Keratinocyte (primary cell): ENCODE measurements at regions not wholly inside any gene's neighbourhood (a gene's known extent, or its start where the extent isn't known, plus 50 kb on each side); places are given as distances from the start of the nearest gene placed in this dataset.
"Not testable (repeated sequence)": the region's sequence is repeated elsewhere in the genome, so short reads cannot be mapped to it uniquely, and the experiment has no call there.

Experiments used
- DNase-seq: peaks from one replicate; pipeline ENCODE4 v3.0.0-alpha.2; 2011; ENCODE audit warnings: low read depth, missing footprints, low spot score
- FAIRE-seq: peaks from 2 replicates; lab custom pipeline; 2011; peaks lifted over from hg19 to GRCh38; lab: Jason Lieb, UNC
- H2AFZ ChIP-seq: 2 replicates; pipeline ENCODE4 v1.6.0; 2012; ENCODE audit warnings: low read length, control low read depth, inconsistent platforms; ENCODE audit not compliant: control insufficient read depth
- H3K27ac ChIP-seq: 2 replicates; pipeline ENCODE4 v1.5.1; 2011; ENCODE audit warnings: low read length; ENCODE audit not compliant: control insufficient read depth, insufficient read depth
- H3K27me3 ChIP-seq: 3 replicates; pipeline ENCODE4 v1.6.0; 2011; ENCODE audit warnings: low read length; ENCODE audit not compliant: control insufficient read depth, insufficient read depth; ENCODE audit errors: extremely low read depth
- H3K36me3 ChIP-seq, 2 experiments: 2 replicates in 1 of 2; 3 replicates in 1 of 2; pipeline ENCODE4 v1.5.1; 2011; ENCODE audit warnings: low read length in 2 of 2, mild to moderate bottlenecking in 1 of 2; ENCODE audit not compliant: control insufficient read depth in 2 of 2, insufficient read depth in 2 of 2; ENCODE audit errors: extremely low read depth in 1 of 2
- H3K4me1 ChIP-seq: 3 replicates; pipeline ENCODE4 v1.5.1; 2011; ENCODE audit warnings: low read length; ENCODE audit not compliant: control insufficient read depth, insufficient read depth; ENCODE audit errors: extremely low read depth
- H3K4me2 ChIP-seq: 3 replicates; pipeline ENCODE4 v1.6.0; 2011; ENCODE audit warnings: low read depth, low read length; ENCODE audit not compliant: control insufficient read depth, insufficient read depth; ENCODE audit errors: extremely low read depth
- H3K4me3 ChIP-seq, 3 experiments: fragments of 200-600 bp in 1 of 3; sonication (generic) in 1 of 3; 2 replicates in 2 of 3; 3 replicates in 1 of 3; pipeline ENCODE4 v1.5.1; 2011 to 2016; ENCODE audit warnings: low read length in 3 of 3, mild to moderate bottlenecking in 3 of 3, control low read depth in 2 of 3, inconsistent platforms in 1 of 3, low read depth in 1 of 3, mixed read lengths in 1 of 3, mixed run types in 1 of 3, moderate library complexity in 1 of 3; ENCODE audit not compliant: control insufficient read depth in 2 of 3, insufficient read depth in 2 of 3; ENCODE audit errors: extremely low read depth in 1 of 3
- H3K79me2 ChIP-seq: 2 replicates; pipeline ENCODE4 v1.6.0; 2012; ENCODE audit warnings: low read length; ENCODE audit not compliant: control insufficient read depth, insufficient read depth
- H3K9ac ChIP-seq: 3 replicates; pipeline ENCODE4 v1.6.0; 2011; ENCODE audit warnings: low read length; ENCODE audit not compliant: control insufficient read depth, insufficient read depth; ENCODE audit errors: extremely low read depth
- H3K9me1 ChIP-seq: 3 replicates; pipeline ENCODE4 v1.6.0; 2011; ENCODE audit warnings: low read length; ENCODE audit not compliant: control insufficient read depth, insufficient read depth; ENCODE audit errors: extremely low read depth
- H3K9me3 ChIP-seq: 2 replicates; pipeline ENCODE4 v1.5.1; 2012; ENCODE audit warnings: low read depth, low read length; ENCODE audit not compliant: control insufficient read depth
- H4K20me1 ChIP-seq: 3 replicates; pipeline ENCODE4 v1.6.0; 2011; ENCODE audit warnings: low read length; ENCODE audit not compliant: control insufficient read depth, insufficient read depth; ENCODE audit errors: extremely low read depth
- EZH2 ChIP-seq: IDR thresholded peaks from one replicate; pipeline ENCODE4 v1.6.1; 2012; ENCODE audit warnings: inconsistent platforms, mild to moderate bottlenecking, low read length, moderate library complexity
- dilution Hi-C: fragments of 300-500 bp; cut with MboI; formaldehyde crosslinking; loops from one replicate; pipeline ENCODE4 v1.7.0; 2020; ENCODE audit warnings: low sequenced_read_pairs; ENCODE audit not compliant: extremely low pct_ligation_motif_present
- TF ChIP-seq, protein P1 (sequence below), 3 experiments: IDR thresholded peaks in 1 of 3; conservative IDR thresholded peaks in 1 of 3; optimal IDR thresholded peaks in 1 of 3; 2 replicates in 2 of 3; 3 replicates in 1 of 3; pipeline versions ENCODE3 to v1.5.1; 2011; ENCODE audit warnings: low read length in 3 of 3, mild to moderate bottlenecking in 3 of 3, moderate library complexity in 2 of 3, control low read depth in 1 of 3, inconsistent platforms in 1 of 3; ENCODE audit not compliant: insufficient read depth in 2 of 3; ENCODE audit errors: extremely low read depth in 1 of 3

DNA sequence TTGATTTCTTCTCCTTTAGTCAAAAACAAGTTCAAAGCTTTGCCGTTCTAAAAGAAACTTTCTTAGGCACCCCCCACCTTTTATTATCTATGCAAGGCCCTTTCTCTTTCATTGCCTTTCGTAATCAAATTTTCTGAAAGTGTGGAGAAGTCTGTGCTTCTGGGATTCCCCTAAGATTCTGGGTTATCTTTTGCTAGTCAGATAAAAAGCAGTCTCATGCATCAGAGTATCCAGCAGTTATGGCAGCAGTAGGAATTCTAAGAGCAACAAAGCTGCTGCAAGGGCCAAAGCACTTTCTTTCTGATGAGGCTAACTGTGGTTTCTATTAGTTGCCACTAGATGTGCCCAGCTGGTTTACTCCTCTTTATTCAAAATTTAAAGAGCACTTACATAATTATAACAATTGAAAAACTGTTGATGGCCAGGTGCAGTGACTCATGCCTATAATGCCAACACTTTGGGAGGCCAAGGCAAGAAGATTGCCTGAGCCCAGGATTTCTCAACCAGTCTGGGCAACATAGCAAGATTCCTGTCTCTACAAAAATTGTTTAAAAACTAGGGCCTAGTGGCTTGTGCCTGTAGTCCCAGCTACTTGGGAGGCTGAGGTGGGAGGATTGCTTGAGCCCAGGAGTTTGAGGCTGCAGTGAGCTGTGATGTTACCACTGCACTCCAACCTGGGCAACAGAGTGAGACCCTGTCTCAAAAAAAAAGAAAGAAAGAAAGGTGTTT, 296.2 kb downstream of the PAPSS1 start:
- H3K4me1 ChIP-seq = no peaks in the 10 kb centered on the region
- dilution Hi-C loops = no loop called here
- no peak overlapping the region for H3K4me2 ChIP-seq

DNA sequence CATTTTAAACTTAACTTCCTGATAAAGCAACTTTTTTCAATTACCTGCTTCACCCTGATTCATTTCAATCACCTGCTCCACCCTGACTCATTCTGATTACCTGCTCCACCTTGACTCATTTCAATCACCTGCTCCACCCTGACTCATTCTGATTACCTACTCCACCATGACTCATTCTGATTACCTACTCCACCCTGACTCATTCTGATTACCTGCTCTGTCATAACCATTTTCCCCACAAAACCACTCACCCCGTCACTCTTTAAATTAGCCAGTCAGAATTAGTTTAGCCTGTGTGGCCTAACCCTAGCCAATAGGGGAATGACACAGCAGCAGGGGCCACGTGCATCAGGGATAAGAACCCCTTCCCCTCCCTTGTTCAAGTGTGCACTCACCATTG, 300.5 kb downstream of the PAPSS1 start:
- H3K9me3 ChIP-seq, H3K9me1 ChIP-seq, H3K9ac ChIP-seq, H3K4me3 ChIP-seq, H3K4me2 ChIP-seq, H3K4me1 ChIP-seq, H2AFZ ChIP-seq, H3K27ac ChIP-seq, FAIRE-seq, H4K20me1 ChIP-seq, dilution Hi-C loops, H3K79me2 ChIP-seq, H3K36me3 ChIP-seq, H3K27me3 ChIP-seq: not testable (repeated sequence)
- DNase-seq = peak; percentile 38

More for the DNA sequence above, 296.2 kb downstream of the PAPSS1 start:
- DNase-seq = no peak
- Histone ChIP-seq H3K27ac (no peak overlapping the region), H3K9me3 (no peaks in the 10 kb centered on the region), H4K20me1 (no peaks in the 10 kb centered on the region), H3K4me3 (no peak overlapping the region), H2AFZ (no peak overlapping the region), H3K27me3 (no peaks in the 10 kb centered on the region), H3K9me1 (no peaks in the 10 kb centered on the region), H3K79me2 (no peaks in the 10 kb centered on the region), H3K9ac (no peak overlapping the region), H3K36me3 (no peaks in the 10 kb centered on the region)
- no peak for TF ChIP-seq EZH2
- TF ChIP-seq, protein P1, sequence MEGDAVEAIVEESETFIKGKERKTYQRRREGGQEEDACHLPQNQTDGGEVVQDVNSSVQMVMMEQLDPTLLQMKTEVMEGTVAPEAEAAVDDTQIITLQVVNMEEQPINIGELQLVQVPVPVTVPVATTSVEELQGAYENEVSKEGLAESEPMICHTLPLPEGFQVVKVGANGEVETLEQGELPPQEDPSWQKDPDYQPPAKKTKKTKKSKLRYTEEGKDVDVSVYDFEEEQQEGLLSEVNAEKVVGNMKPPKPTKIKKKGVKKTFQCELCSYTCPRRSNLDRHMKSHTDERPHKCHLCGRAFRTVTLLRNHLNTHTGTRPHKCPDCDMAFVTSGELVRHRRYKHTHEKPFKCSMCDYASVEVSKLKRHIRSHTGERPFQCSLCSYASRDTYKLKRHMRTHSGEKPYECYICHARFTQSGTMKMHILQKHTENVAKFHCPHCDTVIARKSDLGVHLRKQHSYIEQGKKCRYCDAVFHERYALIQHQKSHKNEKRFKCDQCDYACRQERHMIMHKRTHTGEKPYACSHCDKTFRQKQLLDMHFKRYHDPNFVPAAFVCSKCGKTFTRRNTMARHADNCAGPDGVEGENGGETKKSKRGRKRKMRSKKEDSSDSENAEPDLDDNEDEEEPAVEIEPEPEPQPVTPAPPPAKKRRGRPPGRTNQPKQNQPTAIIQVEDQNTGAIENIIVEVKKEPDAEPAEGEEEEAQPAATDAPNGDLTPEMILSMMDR (optimal IDR thresholded peaks at IDR 0.05 in 1 of 3, IDR thresholded peaks at IDR 0.05 in 1 of 3, conservative IDR thresholded peaks at IDR 0.05 in 1 of 3; ENCODE audit: extremely low read depth in 1 of 3, insufficient read depth in 2 of 3, low read length in 3 of 3) = no peak
- FAIRE-seq = no peak

DNA sequence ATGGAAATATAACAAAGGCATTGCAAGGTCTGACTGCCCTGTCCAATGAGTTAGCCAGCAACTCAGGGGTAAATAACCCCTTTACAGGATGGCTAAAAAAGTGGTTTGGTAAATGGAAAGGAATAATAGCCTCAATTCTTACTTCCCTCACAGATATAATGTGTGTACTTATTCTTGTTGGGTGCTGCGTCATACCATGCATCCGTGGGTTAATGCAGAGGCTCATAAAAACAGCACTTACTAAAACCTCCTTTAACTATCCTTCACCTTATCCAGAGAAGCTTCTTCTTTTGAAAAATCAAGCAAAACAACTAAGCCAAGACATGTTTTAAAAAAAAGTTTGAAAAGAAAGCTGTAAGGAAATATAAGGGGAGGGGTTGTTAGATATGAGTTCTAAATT, 301.0 kb downstream of the PAPSS1 start:
- H3K9me1 ChIP-seq = no peaks in the 10 kb centered on the region
- no peak overlapping the region for H3K9ac ChIP-seq
- dilution Hi-C loops = no loop called here
- H3K4me3 ChIP-seq = no peak overlapping the region
- H4K20me1 ChIP-seq = no peaks in the 10 kb centered on the region
- TF ChIP-seq, protein P1 (optimal IDR thresholded peaks at IDR 0.05 in 1 of 3, IDR thresholded peaks at IDR 0.05 in 1 of 3, conservative IDR thresholded peaks at IDR 0.05 in 1 of 3; ENCODE audit: extremely low read depth in 1 of 3, insufficient read depth in 2 of 3, low read length in 3 of 3) = no peak
- no peak for TF ChIP-seq EZH2
- FAIRE-seq = no peak
- H3K4me2 ChIP-seq = no peak overlapping the region
- H3K9me3 ChIP-seq = no peaks in the 10 kb centered on the region
- H3K27ac ChIP-seq = no peak overlapping the region
- H3K79me2 ChIP-seq = no peaks in the 10 kb centered on the region
- no peaks in the 10 kb centered on the region for H3K4me1 ChIP-seq
- H3K27me3 ChIP-seq = no peaks in the 10 kb centered on the region
- H2AFZ ChIP-seq = no peak overlapping the region
- no peaks in the 10 kb centered on the region for H3K36me3 ChIP-seq
- DNase-seq = no peak

DNA sequence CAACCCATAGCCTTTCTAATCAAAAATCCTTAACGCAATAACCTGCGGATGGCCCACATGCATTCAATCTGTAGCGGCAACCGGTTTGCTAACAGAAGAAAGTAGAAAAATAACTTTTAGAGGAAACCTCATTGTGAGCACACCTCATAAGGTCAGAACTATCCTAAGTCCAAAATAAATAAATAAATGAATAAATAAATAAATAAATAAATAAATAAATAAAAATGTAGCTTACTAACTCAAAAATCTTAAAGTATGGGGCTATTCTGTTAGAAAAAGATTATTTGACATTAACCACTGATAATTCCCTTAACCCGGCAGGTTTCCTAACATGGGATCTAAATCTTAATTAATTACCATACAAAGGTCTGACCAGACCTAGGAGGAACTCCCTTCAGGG, 304.5 kb downstream of the PAPSS1 start:
- dilution Hi-C loops, H3K9me1 ChIP-seq, DNase-seq, FAIRE-seq, H3K4me1 ChIP-seq, H3K36me3 ChIP-seq, H3K9ac ChIP-seq, H3K4me3 ChIP-seq, H4K20me1 ChIP-seq, H3K27me3 ChIP-seq, H3K27ac ChIP-seq, H3K9me3 ChIP-seq, H2AFZ ChIP-seq, H3K4me2 ChIP-seq, H3K79me2 ChIP-seq: not testable (repeated sequence)
